MM.1S (cell line): ENCODE measurements at regions not wholly inside any gene's neighbourhood (a gene's known extent, or its start where the extent isn't known, plus 50 kb on each side); places are given as distances from the start of the nearest gene placed in this dataset.

Experiments used
- DNase-seq: peaks from one replicate; pipeline ENCODE4 v3.0.0-alpha.2; 2015
- H2AFZ ChIP-seq: fragments of 300-600 bp; sonication (generic); 2 replicates; pipeline ENCODE4 v1.6.0; 2016; ENCODE audit warnings: antibody characterized with exemption, low read length
- H3F3A ChIP-seq: fragments of 300-600 bp; sonication (generic); 2 replicates; pipeline ENCODE4 v1.6.1; 2016; ENCODE audit warnings: mild to moderate bottlenecking, antibody characterized with exemption, low read length, moderate library complexity, mixed read lengths; ENCODE audit not compliant: insufficient read depth
- H3K27ac ChIP-seq: fragments of 300-600 bp; sonication (generic); 2 replicates; pipeline ENCODE4 v1.5.1; 2016; ENCODE audit warnings: mild to moderate bottlenecking, low read length
- H3K27me3 ChIP-seq: fragments of 300-600 bp; sonication (generic); replicated peaks from 2 replicates; pipeline ENCODE4 v1.6.0; 2016; ENCODE audit warnings: low read length; ENCODE audit not compliant: insufficient read depth
- H3K36me3 ChIP-seq: fragments of 300-600 bp; sonication (generic); replicated peaks from 2 replicates; pipeline ENCODE4 v1.6.1; 2016; ENCODE audit warnings: mild to moderate bottlenecking, low read length, mixed read lengths; ENCODE audit not compliant: insufficient read depth
- H3K4me1 ChIP-seq: fragments of 300-600 bp; sonication (generic); 2 replicates; pipeline ENCODE4 v1.6.1; 2016; ENCODE audit warnings: low read length, mixed read lengths
- H3K4me2 ChIP-seq: fragments of 300-600 bp; sonication (generic); 2 replicates; pipeline ENCODE4 v1.6.0; 2016; ENCODE audit warnings: low read depth, low read length
- H3K4me3 ChIP-seq: fragments of 300-600 bp; sonication (generic); 2 replicates; pipeline ENCODE4 v1.5.1; 2016; ENCODE audit warnings: low read length, mixed read lengths
- H3K79me2 ChIP-seq: fragments of 300-600 bp; sonication (generic); 2 replicates; pipeline ENCODE4 v1.6.1; 2016; ENCODE audit warnings: mixed run types, low read length, mixed read lengths
- H3K9ac ChIP-seq: fragments of 300-600 bp; sonication (generic); 2 replicates; pipeline ENCODE4 v1.6.1; 2016; ENCODE audit warnings: low read length, mixed read lengths
- H3K9me2 ChIP-seq: fragments of 300-600 bp; sonication (generic); replicated peaks from 2 replicates; pipeline ENCODE4 v1.6.1; 2016; ENCODE audit warnings: mild to moderate bottlenecking, low read length, mixed read lengths; ENCODE audit not compliant: insufficient read depth
- H3K9me3 ChIP-seq: fragments of 300-600 bp; sonication (generic); replicated peaks from 2 replicates; pipeline ENCODE4 v1.6.1; 2016; ENCODE audit warnings: mild to moderate bottlenecking, low read length, mixed read lengths; ENCODE audit not compliant: insufficient read depth
- H4K20me1 ChIP-seq: fragments of 300-600 bp; sonication (generic); 2 replicates; pipeline ENCODE4 v1.6.1; 2016; ENCODE audit warnings: mild to moderate bottlenecking, low read length, moderate library complexity, mixed read lengths; ENCODE audit not compliant: insufficient read depth
- EZH2 ChIP-seq: fragments of 300-600 bp; sonication (generic); optimal IDR thresholded peaks from 2 replicates; pipeline ENCODE3; 2017; ENCODE audit warnings: low read depth, mild to moderate bottlenecking, antibody characterized with exemption, low read length, mixed read lengths
- EZH2phosphoT487 ChIP-seq: fragments of 300-600 bp; sonication (generic); IDR thresholded peaks from 2 replicates; pipeline ENCODE4 v1.6.1; 2018; ENCODE audit warnings: antibody characterized with exemption, low read length
- TF ChIP-seq, protein P1 (sequence below): fragments of 300-600 bp; sonication (generic); IDR thresholded peaks from 2 replicates; pipeline ENCODE4 v1.5.1; 2016; ENCODE audit warnings: antibody characterized with exemption, low read length, mixed read lengths

DNA sequence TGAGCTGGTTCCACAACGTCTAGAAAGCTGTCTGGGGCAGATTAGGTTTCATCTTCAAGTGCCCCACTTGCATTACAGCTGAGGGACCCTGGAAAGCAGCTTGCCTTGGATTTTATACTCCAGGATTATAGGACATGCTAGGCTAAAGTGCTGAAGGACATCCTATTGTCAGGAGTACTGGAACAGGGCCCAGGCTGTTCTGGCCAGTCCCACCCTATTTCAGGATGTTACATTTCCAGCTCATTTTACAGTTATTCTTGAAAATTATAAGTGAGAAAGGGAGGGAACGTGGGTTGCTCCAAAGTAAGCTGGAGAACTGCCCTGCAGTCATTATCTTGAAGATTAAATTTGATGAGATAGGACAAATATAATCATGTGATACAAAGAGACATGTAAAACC lies 71.0 kb upstream of the UGT8 start:
- Histone ChIP-seq H3F3A (no peaks in the 10 kb centered on the region), H3K4me1 (no peaks in the 10 kb centered on the region), H3K9me2 (no peaks in the 10 kb centered on the region), H3K4me3 (no peak overlapping the region), H3K4me2 (no peak overlapping the region), H4K20me1 (no peaks in the 10 kb centered on the region), H2AFZ (no peak overlapping the region), H3K36me3 (no peaks in the 10 kb centered on the region), H3K79me2 (no peaks in the 10 kb centered on the region), H3K27me3 (no peaks in the 10 kb centered on the region), H3K9ac (no peak overlapping the region), H3K27ac (no peak overlapping the region), H3K9me3 (no peaks in the 10 kb centered on the region)
- DNase-seq, result no peak
- no peak for TF ChIP-seq EZH2

DNA sequence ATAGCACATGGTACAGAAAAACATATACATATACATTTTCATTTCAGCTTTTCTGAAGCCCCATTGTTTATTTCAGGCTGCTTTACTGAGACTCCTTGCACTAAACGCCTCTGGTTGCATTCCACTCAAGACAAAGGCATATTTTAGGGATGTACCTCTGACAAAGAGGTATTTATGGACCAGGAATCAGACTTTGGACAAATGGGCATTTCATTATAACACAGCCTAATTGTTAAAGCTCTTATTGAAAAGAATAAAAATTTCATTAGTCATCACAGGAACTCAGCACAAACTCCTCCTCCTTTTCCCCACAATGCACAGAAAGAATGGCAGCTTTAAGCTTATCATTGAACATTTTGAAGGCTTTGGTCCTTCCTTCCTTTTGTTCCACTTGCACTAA lies 62.9 kb upstream of the UGT8 start:
- H3K79me2 ChIP-seq, result no peaks in the 10 kb centered on the region
- no peaks in the 10 kb centered on the region for H4K20me1 ChIP-seq
- no peak overlapping the region for H3K27ac ChIP-seq
- no peaks in the 10 kb centered on the region for H3K9me2 ChIP-seq
- no peak overlapping the region for H3K9ac ChIP-seq
- DNase-seq, result no peak
- no peak overlapping the region for H3K4me2 ChIP-seq
- no peaks in the 10 kb centered on the region for H3K9me3 ChIP-seq
- H3K27me3 ChIP-seq, result no peaks in the 10 kb centered on the region
- no peak overlapping the region for H2AFZ ChIP-seq
- no peaks in the 10 kb centered on the region for H3K4me1 ChIP-seq
- no peaks in the 10 kb centered on the region for H3F3A ChIP-seq
- no peaks in the 10 kb centered on the region for H3K36me3 ChIP-seq
- TF ChIP-seq EZH2, result no peak
- TF ChIP-seq EZH2phosphoT487, result no peak
- TF ChIP-seq, protein P1, sequence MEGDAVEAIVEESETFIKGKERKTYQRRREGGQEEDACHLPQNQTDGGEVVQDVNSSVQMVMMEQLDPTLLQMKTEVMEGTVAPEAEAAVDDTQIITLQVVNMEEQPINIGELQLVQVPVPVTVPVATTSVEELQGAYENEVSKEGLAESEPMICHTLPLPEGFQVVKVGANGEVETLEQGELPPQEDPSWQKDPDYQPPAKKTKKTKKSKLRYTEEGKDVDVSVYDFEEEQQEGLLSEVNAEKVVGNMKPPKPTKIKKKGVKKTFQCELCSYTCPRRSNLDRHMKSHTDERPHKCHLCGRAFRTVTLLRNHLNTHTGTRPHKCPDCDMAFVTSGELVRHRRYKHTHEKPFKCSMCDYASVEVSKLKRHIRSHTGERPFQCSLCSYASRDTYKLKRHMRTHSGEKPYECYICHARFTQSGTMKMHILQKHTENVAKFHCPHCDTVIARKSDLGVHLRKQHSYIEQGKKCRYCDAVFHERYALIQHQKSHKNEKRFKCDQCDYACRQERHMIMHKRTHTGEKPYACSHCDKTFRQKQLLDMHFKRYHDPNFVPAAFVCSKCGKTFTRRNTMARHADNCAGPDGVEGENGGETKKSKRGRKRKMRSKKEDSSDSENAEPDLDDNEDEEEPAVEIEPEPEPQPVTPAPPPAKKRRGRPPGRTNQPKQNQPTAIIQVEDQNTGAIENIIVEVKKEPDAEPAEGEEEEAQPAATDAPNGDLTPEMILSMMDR, result no peak
- no peak overlapping the region for H3K4me3 ChIP-seq

DNA sequence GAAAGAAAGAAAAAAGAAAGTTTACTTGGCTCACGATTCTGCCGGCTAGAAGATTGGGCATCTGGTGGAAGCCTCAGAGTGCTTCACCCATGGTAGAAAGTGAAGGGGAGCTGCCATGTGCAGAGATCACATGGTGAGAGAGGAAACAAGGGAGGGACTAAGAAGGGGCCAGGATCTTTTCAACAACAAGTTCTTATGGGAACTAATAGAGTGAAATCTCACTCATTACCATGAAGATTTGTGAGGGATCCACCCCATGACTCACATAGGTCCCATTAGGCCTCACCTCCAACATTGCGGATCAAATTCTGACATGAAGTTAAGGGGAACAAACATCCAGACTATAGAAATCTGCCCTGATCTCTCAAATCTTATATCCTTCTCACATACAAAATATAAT lies 61.3 kb upstream of the UGT8 start:
- no peak overlapping the region for H3K27ac ChIP-seq
- H4K20me1 ChIP-seq, result no peaks in the 10 kb centered on the region
- no peaks in the 10 kb centered on the region for H3K27me3 ChIP-seq
- H3K4me3 ChIP-seq, result no peak overlapping the region
- no peak overlapping the region for H3K9ac ChIP-seq
- no peaks in the 10 kb centered on the region for H3K4me1 ChIP-seq
- no peaks in the 10 kb centered on the region for H3K9me2 ChIP-seq
- no peak for DNase-seq
- no peak overlapping the region for H3K4me2 ChIP-seq
- no peak overlapping the region for H2AFZ ChIP-seq
- no peak for TF ChIP-seq EZH2
- TF ChIP-seq, protein P1, result no peak
- TF ChIP-seq EZH2phosphoT487, result no peak
- no peaks in the 10 kb centered on the region for H3K36me3 ChIP-seq
- H3K9me3 ChIP-seq, result no peaks in the 10 kb centered on the region
- no peaks in the 10 kb centered on the region for H3K79me2 ChIP-seq
- H3F3A ChIP-seq, result no peaks in the 10 kb centered on the region

DNA sequence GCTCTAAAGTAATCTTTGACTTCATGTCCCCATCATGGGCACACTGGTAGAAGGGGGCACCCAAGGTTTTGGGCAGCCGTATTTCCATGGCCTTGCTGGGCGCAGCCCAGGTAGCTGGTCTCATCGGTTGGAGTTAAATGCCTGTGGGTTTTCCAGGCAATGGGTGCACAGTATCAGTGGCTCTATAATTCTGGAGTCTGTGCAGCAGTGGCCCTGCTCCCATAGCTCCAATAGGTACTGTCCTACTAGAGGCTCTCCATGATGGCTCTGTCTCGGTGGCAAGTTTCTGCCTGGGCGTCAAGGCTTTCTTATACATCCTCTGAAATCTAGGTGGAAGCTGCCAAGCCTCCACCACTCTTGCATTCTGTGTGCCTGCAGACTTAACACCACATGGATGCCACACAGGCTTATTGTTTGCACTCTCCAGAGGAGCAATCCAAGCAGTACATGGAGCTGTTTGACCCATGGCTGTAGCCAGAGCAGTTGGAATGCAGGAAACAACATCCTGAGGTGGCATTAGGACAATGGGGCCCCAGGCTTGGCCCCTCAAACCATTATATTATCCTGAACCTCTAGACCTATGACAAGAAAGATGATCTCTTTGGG lies 60.5 kb upstream of the UGT8 start:
- TF ChIP-seq EZH2, result no peak
- TF ChIP-seq, protein P1, result no peak
- no peak for TF ChIP-seq EZH2phosphoT487
- no peaks in the 10 kb centered on the region for H3K79me2 ChIP-seq
- H2AFZ ChIP-seq, result no peak overlapping the region
- H3K36me3 ChIP-seq, result no peaks in the 10 kb centered on the region
- H3K4me1 ChIP-seq, result no peaks in the 10 kb centered on the region
- no peak overlapping the region for H3K4me2 ChIP-seq
- no peaks in the 10 kb centered on the region for H3K9me3 ChIP-seq
- no peak overlapping the region for H3K4me3 ChIP-seq
- H3F3A ChIP-seq, result no peaks in the 10 kb centered on the region
- no peaks in the 10 kb centered on the region for H3K9me2 ChIP-seq
- no peaks in the 10 kb centered on the region for H3K27me3 ChIP-seq
- no peak overlapping the region for H3K9ac ChIP-seq
- no peak for DNase-seq
- no peaks in the 10 kb centered on the region for H4K20me1 ChIP-seq
- H3K27ac ChIP-seq, result no peak overlapping the region
